ENCODE measurements at regions not wholly inside any gene's neighbourhood (a gene's known extent, or its start where the extent isn't known, plus 50 kb on each side); places are given as distances from the start of the nearest gene placed in this dataset.

DNA sequence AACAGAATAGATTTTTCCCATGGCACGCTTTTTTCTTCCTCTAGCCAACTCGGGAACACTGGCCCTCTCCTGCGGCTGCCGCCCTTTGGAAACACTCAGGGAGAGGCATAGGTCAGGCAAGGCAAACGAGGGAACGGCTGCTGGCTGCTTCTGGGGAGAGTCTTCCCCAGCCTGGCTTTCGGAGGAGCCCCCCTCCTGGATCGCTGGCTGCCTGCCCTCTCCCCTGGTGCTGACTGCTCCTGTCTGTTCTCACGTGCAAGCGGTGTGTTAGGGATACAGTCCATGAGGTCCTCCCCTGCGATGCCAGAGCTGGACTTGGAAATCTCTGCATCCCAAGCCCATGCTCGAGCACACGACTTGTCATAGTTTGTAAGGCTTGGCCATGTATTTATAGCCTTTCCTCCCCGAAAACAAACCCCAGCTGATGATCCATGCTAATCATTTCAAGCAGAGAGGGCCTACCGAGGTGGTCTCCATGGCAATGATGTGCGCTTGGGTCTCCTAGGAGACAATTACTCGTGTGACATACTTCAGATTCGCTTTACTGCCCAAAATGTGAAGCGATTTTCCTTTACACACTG is 315.6 kb upstream of the ATP10A start:
- Mint-ChIP-seq H3K27me3 (ENCODE audit: unreplicated experiment) (no peaks in the 10 kb centered on the region), H3K9me3 (ENCODE audit: unreplicated experiment) (peaks cover 2% of the 10 kb centered on the region), H3K36me3 (ENCODE audit: unreplicated experiment) (no peaks in the 10 kb centered on the region), H3K27ac (ENCODE audit: unreplicated experiment) (no peak overlapping the region), H3K4me3 (ENCODE audit: unreplicated experiment) (peak overlapping the region; percentile 28), H3K4me1 (ENCODE audit: low read depth, unreplicated experiment) (peaks cover 7% of the 10 kb centered on the region)
- TF ChIP-seq, protein P1, sequence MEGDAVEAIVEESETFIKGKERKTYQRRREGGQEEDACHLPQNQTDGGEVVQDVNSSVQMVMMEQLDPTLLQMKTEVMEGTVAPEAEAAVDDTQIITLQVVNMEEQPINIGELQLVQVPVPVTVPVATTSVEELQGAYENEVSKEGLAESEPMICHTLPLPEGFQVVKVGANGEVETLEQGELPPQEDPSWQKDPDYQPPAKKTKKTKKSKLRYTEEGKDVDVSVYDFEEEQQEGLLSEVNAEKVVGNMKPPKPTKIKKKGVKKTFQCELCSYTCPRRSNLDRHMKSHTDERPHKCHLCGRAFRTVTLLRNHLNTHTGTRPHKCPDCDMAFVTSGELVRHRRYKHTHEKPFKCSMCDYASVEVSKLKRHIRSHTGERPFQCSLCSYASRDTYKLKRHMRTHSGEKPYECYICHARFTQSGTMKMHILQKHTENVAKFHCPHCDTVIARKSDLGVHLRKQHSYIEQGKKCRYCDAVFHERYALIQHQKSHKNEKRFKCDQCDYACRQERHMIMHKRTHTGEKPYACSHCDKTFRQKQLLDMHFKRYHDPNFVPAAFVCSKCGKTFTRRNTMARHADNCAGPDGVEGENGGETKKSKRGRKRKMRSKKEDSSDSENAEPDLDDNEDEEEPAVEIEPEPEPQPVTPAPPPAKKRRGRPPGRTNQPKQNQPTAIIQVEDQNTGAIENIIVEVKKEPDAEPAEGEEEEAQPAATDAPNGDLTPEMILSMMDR (IDR thresholded peaks at IDR 0.05; ENCODE audit: partially characterized antibody, unreplicated experiment) = no peak
- DNase-seq = no peak

DNA sequence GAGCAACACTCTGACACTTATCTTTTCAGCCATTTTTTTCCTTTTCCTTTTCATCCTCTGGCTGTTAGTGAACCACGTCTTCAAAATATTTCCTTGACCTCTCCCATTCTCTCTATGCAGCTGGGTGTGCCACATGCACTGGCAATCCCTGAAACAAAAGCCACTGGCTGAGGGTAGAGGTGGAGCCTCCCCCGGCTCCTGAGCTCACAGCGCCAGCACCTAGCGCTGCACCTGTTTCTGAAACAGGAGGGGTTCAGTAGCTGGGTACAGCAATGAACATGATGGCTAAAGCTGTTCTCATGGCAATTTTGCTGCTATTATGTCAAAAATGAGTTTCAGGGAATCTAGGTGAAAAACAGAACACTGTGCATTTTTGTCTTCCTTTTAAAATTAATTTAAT is 314.7 kb upstream of the ATP10A start:
- H3K27me3 Mint-ChIP-seq (ENCODE audit: unreplicated experiment) = no peaks in the 10 kb centered on the region
- TF ChIP-seq, protein P1 (IDR thresholded peaks at IDR 0.05; ENCODE audit: partially characterized antibody, unreplicated experiment) = no peak
- no peak overlapping the region for H3K4me3 Mint-ChIP-seq (ENCODE audit: unreplicated experiment)
- H3K27ac Mint-ChIP-seq (ENCODE audit: unreplicated experiment) = no peak overlapping the region
- peaks cover 2% of the 10 kb centered on the region for H3K9me3 Mint-ChIP-seq (ENCODE audit: unreplicated experiment)
- DNase-seq = no peak
- H3K36me3 Mint-ChIP-seq (ENCODE audit: unreplicated experiment) = no peaks in the 10 kb centered on the region
- peaks cover 7% of the 10 kb centered on the region for H3K4me1 Mint-ChIP-seq (ENCODE audit: low read depth, unreplicated experiment)

DNA sequence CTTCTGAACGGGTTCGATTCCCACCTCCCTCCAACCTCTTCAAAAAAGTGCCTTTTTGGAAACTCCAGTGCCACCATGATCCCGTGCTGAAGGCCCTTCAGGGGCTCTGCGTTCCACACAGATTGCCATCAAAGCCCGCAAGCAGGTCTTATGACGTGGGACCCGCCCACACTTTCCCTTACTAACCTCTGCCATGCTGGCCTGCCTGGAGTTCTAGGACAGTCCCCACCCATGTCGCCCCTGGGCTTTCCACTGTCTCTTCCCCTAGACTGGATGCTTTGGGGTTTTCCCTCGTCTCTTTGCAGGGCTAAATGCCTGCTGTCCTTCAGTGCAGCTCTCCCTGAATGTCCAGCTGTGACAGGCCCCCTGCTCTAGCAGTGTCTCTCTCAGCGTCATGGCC is 313.7 kb upstream of the ATP10A start:
- Mint-ChIP-seq H3K27me3 (ENCODE audit: unreplicated experiment) (no peaks in the 10 kb centered on the region), H3K27ac (ENCODE audit: unreplicated experiment) (no peak overlapping the region), H3K9me3 (ENCODE audit: unreplicated experiment) (peaks cover 2% of the 10 kb centered on the region), H3K4me1 (ENCODE audit: low read depth, unreplicated experiment) (peaks cover 7% of the 10 kb centered on the region), H3K36me3 (ENCODE audit: unreplicated experiment) (no peaks in the 10 kb centered on the region), H3K4me3 (ENCODE audit: unreplicated experiment) (no peak overlapping the region)
- DNase-seq = no peak
- TF ChIP-seq, protein P1 (IDR thresholded peaks at IDR 0.05; ENCODE audit: partially characterized antibody, unreplicated experiment) = no peak

DNA sequence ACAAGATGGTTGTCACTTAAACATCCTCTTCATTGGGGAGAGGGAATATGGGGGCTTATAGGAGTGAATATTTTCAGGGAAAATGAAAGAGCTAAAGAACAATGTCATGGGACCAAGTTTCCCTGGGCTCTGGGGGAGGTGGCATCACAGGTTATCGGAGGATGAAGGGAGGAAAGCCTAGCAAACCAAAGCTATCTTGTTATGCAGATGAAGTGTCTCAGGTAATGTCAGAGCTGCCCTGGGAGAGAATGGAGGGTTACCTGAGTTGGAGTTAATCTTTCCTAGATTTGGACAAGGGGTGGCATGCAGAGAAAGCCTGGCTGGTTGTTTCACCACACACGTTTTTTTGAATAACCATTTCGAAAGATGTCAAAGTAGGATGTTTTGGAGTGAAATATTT is 308.1 kb upstream of the ATP10A start:
- H3K9me3 Mint-ChIP-seq (ENCODE audit: unreplicated experiment) = no peaks in the 10 kb centered on the region
- H3K27ac Mint-ChIP-seq (ENCODE audit: unreplicated experiment) = no peak overlapping the region
- DNase-seq = no peak
- H3K36me3 Mint-ChIP-seq (ENCODE audit: unreplicated experiment) = no peaks in the 10 kb centered on the region
- H3K27me3 Mint-ChIP-seq (ENCODE audit: unreplicated experiment) = no peaks in the 10 kb centered on the region
- no peak overlapping the region for H3K4me3 Mint-ChIP-seq (ENCODE audit: unreplicated experiment)
- no peaks in the 10 kb centered on the region for H3K4me1 Mint-ChIP-seq (ENCODE audit: low read depth, unreplicated experiment)
- TF ChIP-seq, protein P1 (IDR thresholded peaks at IDR 0.05; ENCODE audit: partially characterized antibody, unreplicated experiment) = no peak

DNA sequence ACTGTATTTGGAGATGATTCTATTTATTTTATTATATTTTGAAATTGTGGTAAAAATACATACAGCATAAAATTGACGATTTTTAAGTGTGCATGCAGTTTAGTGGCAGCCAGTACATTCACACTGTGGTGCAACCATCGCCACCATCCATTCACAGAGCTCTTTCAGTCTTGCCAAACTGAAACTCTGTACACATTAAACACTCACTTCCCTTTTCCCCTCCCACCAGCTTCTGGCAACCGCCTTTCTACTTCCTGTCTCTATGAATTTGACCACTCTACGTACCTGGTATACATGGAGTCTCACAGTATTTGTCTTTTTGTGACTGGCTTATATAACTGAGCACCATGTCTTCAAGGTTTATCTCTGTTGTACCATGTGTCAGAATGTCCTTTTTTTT is 303.3 kb upstream of the ATP10A start:
- TF ChIP-seq, protein P1 (IDR thresholded peaks at IDR 0.05; ENCODE audit: partially characterized antibody, unreplicated experiment) = no peak
- H3K27ac Mint-ChIP-seq (ENCODE audit: unreplicated experiment) = no peak overlapping the region
- no peak for DNase-seq

More for the DNA sequence above, 303.3 kb upstream of the ATP10A start:
- Mint-ChIP-seq H3K27me3 (ENCODE audit: unreplicated experiment) (no peaks in the 10 kb centered on the region), H3K36me3 (ENCODE audit: unreplicated experiment) (no peaks in the 10 kb centered on the region), H3K9me3 (ENCODE audit: unreplicated experiment) (no peaks in the 10 kb centered on the region), H3K4me3 (ENCODE audit: unreplicated experiment) (no peak overlapping the region), H3K4me1 (ENCODE audit: low read depth, unreplicated experiment) (no peaks in the 10 kb centered on the region)
